ENCODE measurements at regions not wholly inside any gene's neighbourhood (a gene's known extent, or its start where the extent isn't known, plus 50 kb on each side); places are given as distances from the start of the nearest gene placed in this dataset.

DNA sequence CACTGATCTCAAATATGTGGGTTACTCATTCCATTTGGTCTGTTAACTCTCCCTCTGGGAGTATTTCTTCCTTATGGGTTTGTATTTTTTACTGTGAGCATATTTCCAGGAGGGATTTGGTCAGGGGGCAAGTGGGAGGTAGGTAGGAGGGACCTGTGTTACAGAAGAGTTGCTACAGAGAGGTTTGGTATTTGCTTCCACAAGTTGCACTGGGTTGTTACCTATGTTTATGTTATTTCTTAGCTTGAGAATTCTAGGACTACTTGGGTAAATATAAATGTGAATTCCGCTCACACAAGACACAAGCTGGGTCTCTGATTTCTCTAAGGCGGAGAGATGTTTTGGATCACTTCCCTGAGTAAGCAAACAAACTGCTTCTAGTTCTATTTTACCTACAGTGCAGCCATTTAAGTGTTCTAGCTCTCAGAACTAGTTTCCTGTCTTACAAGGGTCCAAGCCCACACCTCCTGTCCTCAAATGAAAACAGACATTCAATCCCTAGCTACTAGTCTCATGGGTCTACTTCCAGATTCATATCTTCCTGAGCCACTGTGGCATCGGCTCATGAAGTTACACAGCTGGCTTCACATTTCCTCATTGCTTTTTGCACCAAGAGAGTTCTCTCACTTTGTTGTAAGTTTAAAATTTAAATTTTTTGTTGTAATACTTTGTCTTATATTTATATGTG is 75.4 kb upstream of the PPP1R3C start:
- Histone ChIP-seq H3K9me3 (no peaks in the 10 kb centered on the region), H3K4me3 (no peak overlapping the region), H3K27me3 (no peaks in the 10 kb centered on the region), H3K36me3 (no peaks in the 10 kb centered on the region), H3K27ac (no peak overlapping the region), H3K4me1 (no peaks in the 10 kb centered on the region)
- TF ChIP-seq, protein P1, sequence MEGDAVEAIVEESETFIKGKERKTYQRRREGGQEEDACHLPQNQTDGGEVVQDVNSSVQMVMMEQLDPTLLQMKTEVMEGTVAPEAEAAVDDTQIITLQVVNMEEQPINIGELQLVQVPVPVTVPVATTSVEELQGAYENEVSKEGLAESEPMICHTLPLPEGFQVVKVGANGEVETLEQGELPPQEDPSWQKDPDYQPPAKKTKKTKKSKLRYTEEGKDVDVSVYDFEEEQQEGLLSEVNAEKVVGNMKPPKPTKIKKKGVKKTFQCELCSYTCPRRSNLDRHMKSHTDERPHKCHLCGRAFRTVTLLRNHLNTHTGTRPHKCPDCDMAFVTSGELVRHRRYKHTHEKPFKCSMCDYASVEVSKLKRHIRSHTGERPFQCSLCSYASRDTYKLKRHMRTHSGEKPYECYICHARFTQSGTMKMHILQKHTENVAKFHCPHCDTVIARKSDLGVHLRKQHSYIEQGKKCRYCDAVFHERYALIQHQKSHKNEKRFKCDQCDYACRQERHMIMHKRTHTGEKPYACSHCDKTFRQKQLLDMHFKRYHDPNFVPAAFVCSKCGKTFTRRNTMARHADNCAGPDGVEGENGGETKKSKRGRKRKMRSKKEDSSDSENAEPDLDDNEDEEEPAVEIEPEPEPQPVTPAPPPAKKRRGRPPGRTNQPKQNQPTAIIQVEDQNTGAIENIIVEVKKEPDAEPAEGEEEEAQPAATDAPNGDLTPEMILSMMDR (IDR thresholded peaks at IDR 0.05) = no peak
- no peak for TF ChIP-seq POLR2A (IDR thresholded peaks at IDR 0.05)
- DNase-seq = no peak

DNA sequence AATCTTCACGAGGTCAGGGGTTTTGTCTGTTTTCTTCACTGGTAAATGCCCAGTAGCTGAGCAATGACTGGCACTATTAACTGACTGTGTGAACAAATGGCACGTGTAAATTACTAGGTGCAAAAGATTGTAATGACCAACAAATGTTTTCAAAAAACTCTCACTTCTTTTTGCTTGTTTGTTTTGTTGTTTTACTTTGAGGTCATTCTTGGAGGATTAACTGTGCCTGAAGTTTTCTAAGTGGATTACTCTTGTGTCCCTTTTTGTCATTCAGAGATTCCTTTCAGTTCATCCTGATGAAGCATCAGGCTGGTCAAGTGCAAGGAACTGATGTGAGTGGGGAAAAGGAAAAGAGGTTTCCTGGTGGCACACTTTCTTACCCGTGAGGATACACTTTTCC is 74.4 kb upstream of the PPP1R3C start:
- H3K9me3 ChIP-seq = no peaks in the 10 kb centered on the region
- no peaks in the 10 kb centered on the region for H3K4me1 ChIP-seq
- no peaks in the 10 kb centered on the region for H3K27me3 ChIP-seq
- no peaks in the 10 kb centered on the region for H3K36me3 ChIP-seq
- no peak for DNase-seq
- TF ChIP-seq POLR2A (IDR thresholded peaks at IDR 0.05) = no peak
- TF ChIP-seq, protein P1 (IDR thresholded peaks at IDR 0.05) = no peak
- H3K27ac ChIP-seq = no peak overlapping the region
- no peak overlapping the region for H3K4me3 ChIP-seq

DNA sequence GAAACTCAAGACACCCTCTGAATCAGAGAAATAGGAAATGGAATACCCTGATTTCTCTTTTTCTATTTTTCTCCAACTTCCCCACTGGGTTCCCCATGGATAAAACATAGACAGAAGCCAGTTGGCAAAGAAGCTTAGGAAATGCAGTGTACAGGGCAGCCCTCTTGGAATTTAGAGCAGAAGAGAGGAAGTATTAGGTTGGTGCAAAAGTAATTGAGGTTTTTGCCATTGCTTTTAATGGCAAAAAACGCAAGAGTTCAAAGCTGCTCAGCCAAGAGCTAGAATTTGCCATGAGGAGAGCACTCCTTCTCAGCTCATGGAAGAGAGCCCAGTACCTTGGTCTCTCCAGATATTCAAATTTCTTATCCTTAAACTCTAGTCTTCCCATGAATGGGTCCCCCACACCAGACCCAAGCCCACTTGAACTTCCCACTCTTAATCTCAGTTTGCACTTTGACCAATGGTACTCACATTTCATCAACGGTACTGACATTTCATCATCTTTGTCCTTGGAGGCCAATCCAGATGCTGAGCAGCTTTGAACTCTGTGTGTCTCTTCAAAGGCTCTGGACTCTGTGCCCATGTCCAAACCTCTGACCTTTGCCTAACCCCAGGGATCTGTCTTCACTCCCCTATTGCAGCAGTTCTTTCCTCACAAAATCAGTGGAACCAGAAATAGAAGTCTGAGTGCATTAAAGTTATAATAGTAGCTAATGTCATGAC is 73.2 kb upstream of the PPP1R3C start:
- Histone ChIP-seq H3K27ac (no peak overlapping the region), H3K9me3 (no peaks in the 10 kb centered on the region), H3K4me1 (no peaks in the 10 kb centered on the region), H3K27me3 (no peaks in the 10 kb centered on the region), H3K4me3 (no peak overlapping the region), H3K36me3 (no peaks in the 10 kb centered on the region)
- TF ChIP-seq, protein P1 (IDR thresholded peaks at IDR 0.05) = no peak
- TF ChIP-seq POLR2A (IDR thresholded peaks at IDR 0.05) = no peak
- no peak for DNase-seq

DNA sequence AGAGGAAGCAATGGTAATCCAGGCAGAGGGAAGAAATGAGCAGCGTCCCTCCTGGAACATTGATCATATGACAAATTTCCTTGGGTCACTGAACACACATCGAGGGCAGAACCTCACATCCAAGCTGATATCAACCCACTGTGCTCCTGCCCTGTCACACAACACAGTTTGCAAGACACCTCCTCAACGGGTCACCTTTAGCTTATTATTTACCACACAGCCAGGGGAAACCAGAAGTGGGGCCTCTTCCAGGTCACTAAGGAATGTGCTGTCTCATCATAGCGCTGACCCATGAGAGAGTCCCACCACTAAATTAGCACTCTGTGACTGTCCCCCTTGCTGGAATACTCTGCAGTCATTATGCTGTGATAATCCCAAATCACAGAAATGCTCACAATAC is 69.7 kb upstream of the PPP1R3C start:
- Histone ChIP-seq H3K27me3 (no peaks in the 10 kb centered on the region), H3K27ac (no peak overlapping the region), H3K4me3 (no peak overlapping the region), H3K36me3 (no peaks in the 10 kb centered on the region), H3K4me1 (no peaks in the 10 kb centered on the region), H3K9me3 (no peaks in the 10 kb centered on the region)
- no peak for DNase-seq
- TF ChIP-seq, protein P1 (IDR thresholded peaks at IDR 0.05) = no peak
- TF ChIP-seq POLR2A (IDR thresholded peaks at IDR 0.05) = no peak

DNA sequence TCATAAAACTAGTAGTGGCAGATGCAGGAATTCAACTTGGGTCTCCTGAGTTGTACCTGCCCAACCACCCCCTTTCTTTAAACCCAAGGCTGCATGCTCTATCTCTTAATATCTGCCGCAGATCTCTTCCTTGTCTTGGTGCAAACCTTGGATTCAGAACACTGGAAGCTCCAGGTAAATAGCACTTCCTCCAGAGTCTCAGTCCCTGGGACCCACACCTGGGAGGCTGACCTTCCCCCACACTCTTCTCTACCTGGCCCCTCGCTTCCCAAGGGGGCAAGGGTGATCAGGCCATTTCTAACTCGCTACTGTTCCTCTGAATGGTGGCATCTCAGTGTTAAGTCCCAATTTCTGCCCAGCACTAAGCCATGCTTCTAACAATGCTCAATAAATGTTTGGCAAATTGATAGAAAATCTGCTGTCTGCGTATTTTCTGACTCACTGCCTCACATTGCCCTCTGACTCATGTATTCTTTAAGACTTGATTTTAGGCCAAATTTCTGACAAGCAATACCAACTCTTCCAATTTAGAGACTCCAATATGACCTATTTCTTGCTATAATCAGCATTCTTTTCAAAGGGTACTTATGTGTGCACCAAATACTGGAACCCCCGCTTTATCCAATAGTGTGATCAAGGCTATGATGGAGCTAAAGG is 68.0 kb upstream of the PPP1R3C start:
- Histone ChIP-seq H3K36me3 (no peaks in the 10 kb centered on the region), H3K4me1 (no peaks in the 10 kb centered on the region)
- DNase-seq = no peak

More for the DNA sequence above, 68.0 kb upstream of the PPP1R3C start:
- H3K27me3 ChIP-seq = no peaks in the 10 kb centered on the region
- TF ChIP-seq, protein P1 (IDR thresholded peaks at IDR 0.05) = no peak
- TF ChIP-seq POLR2A (IDR thresholded peaks at IDR 0.05) = no peak
- H3K27ac ChIP-seq = no peak overlapping the region
- no peak overlapping the region for H3K4me3 ChIP-seq
- no peaks in the 10 kb centered on the region for H3K9me3 ChIP-seq

All from Peyer's patch (tissue), 4 donors.